ENCODE measurements at regions not wholly inside any gene's neighbourhood (a gene's known extent, or its start where the extent isn't known, plus 50 kb on each side); places are given as distances from the start of the nearest gene placed in this dataset.
"Not testable (repeated sequence)": the region's sequence is repeated elsewhere in the genome, so short reads cannot be mapped to it uniquely, and the experiment has no call there.

- Mint-ChIP-seq H3K36me3 (ENCODE audit: low read depth) (no peaks in the 10 kb centered on the region), H3K4me3 (no peak overlapping the region), H3K9me3 (peaks cover 21% of the 10 kb centered on the region), H3K27ac (no peak overlapping the region), H3K4me1 (ENCODE audit: low read depth) (no peaks in the 10 kb centered on the region), H3K27me3 (ENCODE audit: low read depth) (no peaks in the 10 kb centered on the region)
Observed at GRCh38 chr14:30034152-30034551, 106.5 kb upstream of the PRKD1 start.

- Mint-ChIP-seq H3K9me3 (peaks cover 21% of the 10 kb centered on the region), H3K36me3 (ENCODE audit: low read depth) (no peaks in the 10 kb centered on the region), H3K27ac (no peak overlapping the region), H3K27me3 (ENCODE audit: low read depth) (no peaks in the 10 kb centered on the region), H3K4me3 (no peak overlapping the region), H3K4me1 (ENCODE audit: low read depth) (no peaks in the 10 kb centered on the region)
Observed at GRCh38 chr14:30035361-30035760, 107.7 kb upstream of the PRKD1 start.

- Mint-ChIP-seq H3K27me3 (ENCODE audit: low read depth) (no peaks in the 10 kb centered on the region), H3K4me3 (no peak overlapping the region), H3K36me3 (ENCODE audit: low read depth) (no peaks in the 10 kb centered on the region), H3K27ac (no peak overlapping the region), H3K9me3 (peaks cover 28% of the 10 kb centered on the region), H3K4me1 (ENCODE audit: low read depth) (no peaks in the 10 kb centered on the region)
Observed at GRCh38 chr14:30045720-30046119, 118.1 kb upstream of the PRKD1 start.

- no peaks in the 10 kb centered on the region for H3K4me1 Mint-ChIP-seq (ENCODE audit: low read depth)
- no peaks in the 10 kb centered on the region for H3K27me3 Mint-ChIP-seq (ENCODE audit: low read depth)
- no peak overlapping the region for H3K27ac Mint-ChIP-seq
- peaks cover 28% of the 10 kb centered on the region for H3K9me3 Mint-ChIP-seq
- H3K36me3 Mint-ChIP-seq (ENCODE audit: low read depth) = no peaks in the 10 kb centered on the region
- no peak overlapping the region for H3K4me3 Mint-ChIP-seq
Observed at GRCh38 chr14:30053103-30053502, 125.5 kb upstream of the PRKD1 start.

GRCh38 chr14:30054201-30054600 lies 126.6 kb upstream of the PRKD1 start:
- peaks cover 28% of the 10 kb centered on the region for H3K9me3 Mint-ChIP-seq
- no peaks in the 10 kb centered on the region for H3K36me3 Mint-ChIP-seq (ENCODE audit: low read depth)
- H3K27me3 Mint-ChIP-seq (ENCODE audit: low read depth) = no peaks in the 10 kb centered on the region
- no peaks in the 10 kb centered on the region for H3K4me1 Mint-ChIP-seq (ENCODE audit: low read depth)
- no peak overlapping the region for H3K27ac Mint-ChIP-seq
- H3K4me3 Mint-ChIP-seq = no peak overlapping the region

- Mint-ChIP-seq H3K27me3 (ENCODE audit: low read depth) (no peaks in the 10 kb centered on the region), H3K36me3 (ENCODE audit: low read depth) (no peaks in the 10 kb centered on the region), H3K4me1 (ENCODE audit: low read depth) (no peaks in the 10 kb centered on the region), H3K27ac (no peak overlapping the region), H3K4me3 (no peak overlapping the region), H3K9me3 (peaks cover 24% of the 10 kb centered on the region)
Observed at GRCh38 chr14:30058401-30058800, 130.8 kb upstream of the PRKD1 start.

GRCh38 chr14:30063746-30064145 lies 136.1 kb upstream of the PRKD1 start:
- no peak overlapping the region for H3K4me3 Mint-ChIP-seq
- no peaks in the 10 kb centered on the region for H3K4me1 Mint-ChIP-seq (ENCODE audit: low read depth)
- H3K27me3 Mint-ChIP-seq (ENCODE audit: low read depth) = no peaks in the 10 kb centered on the region
- H3K27ac Mint-ChIP-seq = no peak overlapping the region
- H3K9me3 Mint-ChIP-seq = peaks cover 30% of the 10 kb centered on the region
- no peaks in the 10 kb centered on the region for H3K36me3 Mint-ChIP-seq (ENCODE audit: low read depth)

- H3K36me3 Mint-ChIP-seq (ENCODE audit: low read depth) = no peaks in the 10 kb centered on the region
- H3K9me3 Mint-ChIP-seq = peaks cover 30% of the 10 kb centered on the region
- no peaks in the 10 kb centered on the region for H3K4me1 Mint-ChIP-seq (ENCODE audit: low read depth)
- no peak overlapping the region for H3K27ac Mint-ChIP-seq
- no peak overlapping the region for H3K4me3 Mint-ChIP-seq
- H3K27me3 Mint-ChIP-seq (ENCODE audit: low read depth) = no peaks in the 10 kb centered on the region
Observed at GRCh38 chr14:30064454-30064853, 136.8 kb upstream of the PRKD1 start.

GRCh38 chr14:30069536-30069935 lies 141.9 kb upstream of the PRKD1 start:
- H3K27me3 Mint-ChIP-seq (ENCODE audit: low read depth) = no peaks in the 10 kb centered on the region
- no peak overlapping the region for H3K4me3 Mint-ChIP-seq
- peaks cover 35% of the 10 kb centered on the region for H3K9me3 Mint-ChIP-seq
- H3K36me3 Mint-ChIP-seq (ENCODE audit: low read depth) = no peaks in the 10 kb centered on the region
- H3K4me1 Mint-ChIP-seq (ENCODE audit: low read depth) = no peaks in the 10 kb centered on the region
- no peak overlapping the region for H3K27ac Mint-ChIP-seq

- not testable (repeated sequence) for H3K27me3 Mint-ChIP-seq (ENCODE audit: low read depth); H3K4me1 Mint-ChIP-seq (ENCODE audit: low read depth); H3K27ac Mint-ChIP-seq; H3K36me3 Mint-ChIP-seq (ENCODE audit: low read depth); H3K4me3 Mint-ChIP-seq
- peaks cover 32% of the 10 kb centered on the region for H3K9me3 Mint-ChIP-seq
Observed at GRCh38 chr14:30072454-30072853, 144.8 kb upstream of the PRKD1 start.

GRCh38 chr14:30077946-30078345 lies 150.3 kb upstream of the PRKD1 start:
- Mint-ChIP-seq H3K27ac (no peak overlapping the region), H3K36me3 (ENCODE audit: low read depth) (no peaks in the 10 kb centered on the region), H3K4me1 (ENCODE audit: low read depth) (no peaks in the 10 kb centered on the region), H3K4me3 (no peak overlapping the region), H3K9me3 (peaks cover 25% of the 10 kb centered on the region), H3K27me3 (ENCODE audit: low read depth) (no peaks in the 10 kb centered on the region)

GRCh38 chr14:30078811-30079402 lies 151.3 kb upstream of the PRKD1 start:
- no peaks in the 10 kb centered on the region for H3K36me3 Mint-ChIP-seq (ENCODE audit: low read depth)
- H3K9me3 Mint-ChIP-seq = peaks cover 19% of the 10 kb centered on the region
- no peak overlapping the region for H3K27ac Mint-ChIP-seq
- H3K4me1 Mint-ChIP-seq (ENCODE audit: low read depth) = no peaks in the 10 kb centered on the region
- no peaks in the 10 kb centered on the region for H3K27me3 Mint-ChIP-seq (ENCODE audit: low read depth)
- no peak overlapping the region for H3K4me3 Mint-ChIP-seq

GRCh38 chr14:30082486-30082885 lies 154.8 kb upstream of the PRKD1 start:
- Mint-ChIP-seq H3K4me3 (no peak overlapping the region), H3K27me3 (ENCODE audit: low read depth) (no peaks in the 10 kb centered on the region), H3K9me3 (peaks cover 24% of the 10 kb centered on the region), H3K36me3 (ENCODE audit: low read depth) (no peaks in the 10 kb centered on the region), H3K27ac (no peak overlapping the region), H3K4me1 (ENCODE audit: low read depth) (no peaks in the 10 kb centered on the region)

- no peaks in the 10 kb centered on the region for H3K4me1 Mint-ChIP-seq (ENCODE audit: low read depth)
Observed at GRCh38 chr14:30084811-30085210, 157.2 kb upstream of the PRKD1 start.

GRCh38 chr14:30085943-30086342 lies 158.3 kb upstream of the PRKD1 start:
- Mint-ChIP-seq H3K36me3 (ENCODE audit: low read depth) (no peaks in the 10 kb centered on the region), H3K4me3 (no peak overlapping the region), H3K27ac (no peak overlapping the region), H3K27me3 (ENCODE audit: low read depth) (no peaks in the 10 kb centered on the region), H3K4me1 (ENCODE audit: low read depth) (no peaks in the 10 kb centered on the region), H3K9me3 (peaks cover 40% of the 10 kb centered on the region)

More at GRCh38 chr14:30084811-30085210, 157.2 kb upstream of the PRKD1 start:
- H3K9me3 Mint-ChIP-seq = peaks cover 37% of the 10 kb centered on the region
- H3K4me3 Mint-ChIP-seq = no peak overlapping the region
- no peaks in the 10 kb centered on the region for H3K27me3 Mint-ChIP-seq (ENCODE audit: low read depth)
- H3K27ac Mint-ChIP-seq = no peak overlapping the region
- H3K36me3 Mint-ChIP-seq (ENCODE audit: low read depth) = no peaks in the 10 kb centered on the region

- Mint-ChIP-seq H3K4me1 (ENCODE audit: low read depth) (no peaks in the 10 kb centered on the region), H3K27ac (no peak overlapping the region), H3K27me3 (ENCODE audit: low read depth) (no peaks in the 10 kb centered on the region), H3K4me3 (no peak overlapping the region), H3K9me3 (peaks cover 62% of the 10 kb centered on the region), H3K36me3 (ENCODE audit: low read depth) (no peaks in the 10 kb centered on the region)
Observed at GRCh38 chr14:30088620-30089019, 161.0 kb upstream of the PRKD1 start.
